AG04449 (cell line): ENCODE measurements at regions not wholly inside any gene's neighbourhood (a gene's known extent, or its start where the extent isn't known, plus 50 kb on each side); places are given as distances from the start of the nearest gene placed in this dataset.

Source experiments
- CTCF ChIA-PET: fragments of 350-600 bp; formaldehyde crosslinking; extraction: SDS; loops from one replicate; lab custom pipeline; 2021; ENCODE audit warnings: antibody characterized with exemption; lab: Yijun Ruan, JAX
- POLR2A ChIA-PET: fragments of 400-600, 350-600 bp; formaldehyde crosslinking; extraction: SDS; loops from one replicate; lab custom pipeline; 2020; ENCODE audit warnings: antibody characterized with exemption, inconsistent platforms; lab: Yijun Ruan, JAX
- DNase-seq: peaks from one replicate; pipeline ENCODE4 v3.0.0-alpha.2; 2010; ENCODE audit warnings: low read depth, low spot score
- H3K4me3 ChIP-seq: 2 replicates; pipeline ENCODE4 v1.5.1; 2011; ENCODE audit warnings: low read depth, mild to moderate bottlenecking, control low read depth, low read length
- TF ChIP-seq, protein P1 (sequence below): IDR thresholded peaks from one replicate; pipeline ENCODE4 v1.5.1; 2011; ENCODE audit warnings: mild to moderate bottlenecking, moderate library complexity, low read length, control low read depth, inconsistent platforms; ENCODE audit not compliant: insufficient read depth; ENCODE audit errors: missing control alignments

DNA sequence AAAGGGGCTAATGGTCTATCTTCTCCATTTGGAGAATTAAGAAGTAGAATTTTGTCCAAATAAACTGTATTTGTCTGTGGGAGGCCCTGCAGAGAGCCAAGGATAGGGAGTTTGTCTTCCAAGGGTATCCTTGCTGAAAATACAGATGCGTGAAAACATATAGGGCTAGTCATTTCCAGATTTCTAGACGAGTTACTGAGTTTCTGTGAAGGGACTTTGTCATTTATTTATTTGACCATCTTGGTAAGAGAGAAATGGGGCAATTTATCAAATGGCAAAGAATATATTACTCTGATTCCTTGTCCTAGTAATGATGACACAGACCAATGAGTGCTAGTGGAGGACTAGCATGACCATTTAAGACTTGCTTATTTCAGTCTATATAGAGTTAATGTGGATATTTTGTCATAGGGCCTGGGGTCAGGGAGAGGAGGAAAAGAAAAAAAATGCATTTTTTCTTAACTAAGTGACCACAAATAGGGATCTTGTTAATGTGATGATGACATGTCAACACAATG is 376.6 kb upstream of the ONECUT1 start:
- TF ChIP-seq, protein P1, sequence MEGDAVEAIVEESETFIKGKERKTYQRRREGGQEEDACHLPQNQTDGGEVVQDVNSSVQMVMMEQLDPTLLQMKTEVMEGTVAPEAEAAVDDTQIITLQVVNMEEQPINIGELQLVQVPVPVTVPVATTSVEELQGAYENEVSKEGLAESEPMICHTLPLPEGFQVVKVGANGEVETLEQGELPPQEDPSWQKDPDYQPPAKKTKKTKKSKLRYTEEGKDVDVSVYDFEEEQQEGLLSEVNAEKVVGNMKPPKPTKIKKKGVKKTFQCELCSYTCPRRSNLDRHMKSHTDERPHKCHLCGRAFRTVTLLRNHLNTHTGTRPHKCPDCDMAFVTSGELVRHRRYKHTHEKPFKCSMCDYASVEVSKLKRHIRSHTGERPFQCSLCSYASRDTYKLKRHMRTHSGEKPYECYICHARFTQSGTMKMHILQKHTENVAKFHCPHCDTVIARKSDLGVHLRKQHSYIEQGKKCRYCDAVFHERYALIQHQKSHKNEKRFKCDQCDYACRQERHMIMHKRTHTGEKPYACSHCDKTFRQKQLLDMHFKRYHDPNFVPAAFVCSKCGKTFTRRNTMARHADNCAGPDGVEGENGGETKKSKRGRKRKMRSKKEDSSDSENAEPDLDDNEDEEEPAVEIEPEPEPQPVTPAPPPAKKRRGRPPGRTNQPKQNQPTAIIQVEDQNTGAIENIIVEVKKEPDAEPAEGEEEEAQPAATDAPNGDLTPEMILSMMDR = no peak
- no peak overlapping the region for H3K4me3 ChIP-seq
- POLR2A ChIA-PET = no interaction called here
- DNase-seq = no peak
- CTCF ChIA-PET = no interaction called here

DNA sequence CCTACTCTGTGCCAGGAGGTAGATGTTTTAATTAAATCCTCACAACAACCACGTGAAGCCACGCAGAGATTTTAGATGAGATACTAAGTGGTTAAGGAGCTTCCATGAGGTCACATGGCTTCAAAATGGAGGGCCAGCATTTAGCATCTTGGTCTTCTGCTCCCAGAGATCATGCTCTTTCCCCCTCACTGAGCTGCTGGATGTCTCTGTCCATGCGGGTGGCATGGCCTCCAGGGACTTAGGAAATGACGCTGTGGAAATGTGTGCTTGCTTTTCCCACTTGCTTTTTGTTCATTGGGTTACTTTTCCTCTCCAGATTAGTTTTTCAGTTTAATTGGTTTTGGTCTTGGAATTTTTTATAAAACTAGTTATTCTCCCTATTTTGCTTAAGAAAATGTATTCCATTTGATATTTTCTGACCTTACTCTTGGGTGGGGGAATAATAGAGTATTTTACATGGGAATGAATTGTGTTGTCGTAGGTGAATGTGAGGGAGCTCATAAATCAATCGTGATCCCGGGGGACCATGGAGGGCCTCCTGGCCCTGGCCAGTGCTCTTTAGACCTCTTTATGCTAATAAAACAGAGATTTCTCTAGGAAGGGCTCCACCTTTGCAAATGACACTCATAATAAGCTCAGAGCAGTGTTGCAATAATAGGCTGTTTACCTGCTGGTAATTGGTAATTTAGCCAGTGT is 376.0 kb upstream of the ONECUT1 start:
- CTCF ChIA-PET = no interaction called here
- no peak for DNase-seq
- TF ChIP-seq, protein P1 = no peak
- no peak overlapping the region for H3K4me3 ChIP-seq
- POLR2A ChIA-PET = no interaction called here

- TF ChIP-seq, protein P1 = no peak
- DNase-seq = no peak
- ChIA-PET CTCF (no interaction called here), POLR2A (no interaction called here)
- no peak overlapping the region for H3K4me3 ChIP-seq
These were observed 370.1 kb upstream of the ONECUT1 start for GRCh38 chr15:53160092-53160704.

DNA sequence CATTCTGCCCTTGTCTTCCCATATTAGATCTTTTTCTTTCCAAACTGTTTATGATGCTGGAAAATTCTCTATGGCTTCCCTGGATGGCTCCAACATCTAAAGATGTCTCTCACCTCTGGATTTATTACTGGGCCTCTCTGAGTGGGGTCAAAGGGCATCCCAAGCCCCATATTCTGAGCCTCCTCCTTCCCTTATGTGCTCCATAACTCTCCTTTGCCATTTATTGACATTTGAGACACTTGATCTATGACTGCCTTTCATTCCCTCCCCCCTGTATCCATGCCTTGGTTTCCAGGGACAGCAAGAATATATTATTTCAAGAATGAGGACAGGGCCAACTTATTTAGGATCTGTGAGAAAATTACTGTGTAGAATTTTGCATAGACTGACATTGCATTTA is 369.3 kb upstream of the ONECUT1 start:
- H3K4me3 ChIP-seq = no peak overlapping the region
- CTCF ChIA-PET = no interaction called here
- POLR2A ChIA-PET = no interaction called here
- DNase-seq = no peak
- TF ChIP-seq, protein P1 = no peak

- ChIA-PET CTCF (no interaction called here), POLR2A (no interaction called here)
- no peak overlapping the region for H3K4me3 ChIP-seq
- DNase-seq = no peak
- TF ChIP-seq, protein P1 = no peak
These were observed 368.9 kb upstream of the ONECUT1 start for GRCh38 chr15:53158995-53159394.

DNA sequence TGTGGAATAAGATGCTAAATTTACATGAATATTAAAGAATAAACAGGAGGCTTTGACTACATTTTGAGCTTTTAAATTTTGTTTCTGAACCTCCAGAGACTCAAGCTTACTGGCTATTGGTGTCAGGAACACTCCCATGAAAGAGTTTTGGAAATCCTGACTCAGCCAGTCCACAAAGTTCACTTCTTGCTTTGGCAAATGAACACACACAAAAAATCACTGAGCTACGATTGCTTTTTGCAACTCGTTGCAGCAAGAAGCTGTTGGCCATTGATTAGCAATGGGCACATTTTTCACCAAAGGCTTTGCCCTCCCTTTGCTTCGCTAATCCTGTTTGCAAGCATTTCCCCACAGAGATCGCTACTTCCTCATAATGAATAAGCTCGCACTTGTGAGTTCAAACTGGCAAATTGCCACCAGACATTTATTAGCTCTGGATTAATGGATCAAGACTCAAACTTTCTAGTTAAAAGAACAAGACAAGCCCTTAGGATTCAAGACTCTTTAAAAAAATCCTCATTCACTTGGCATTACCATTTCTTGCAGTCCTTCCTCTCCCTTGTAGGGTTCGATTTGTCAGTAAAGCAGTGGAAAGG is 343.2 kb upstream of the ONECUT1 start:
- TF ChIP-seq, protein P1 = no peak
- no peak overlapping the region for H3K4me3 ChIP-seq
- POLR2A ChIA-PET = no interaction called here
- DNase-seq = no peak
- CTCF ChIA-PET = no interaction called here
